Fibroblast of skin of left quadriceps (primary cell): ENCODE measurements at regions not wholly inside any gene's neighbourhood (a gene's known extent, or its start where the extent isn't known, plus 50 kb on each side); places are given as distances from the start of the nearest gene placed in this dataset.

Source experiments
- DNase-seq, 2 experiments: peaks; one replicate each; pipeline ENCODE4 v3.0.0-alpha.2; 2013; ENCODE audit warnings: low read depth in 2 of 2

- DNase-seq, result peak in 1 of 2 experiments; percentile 4
Observed at GRCh38 chr4:24244663-24245490, 339.5 kb downstream of the DHX15 start.

GRCh38 chr4:24243641-24244040 is 340.7 kb downstream of the DHX15 start:
- DNase-seq, result no peak

GRCh38 chr4:24241511-24241910 is 342.8 kb downstream of the DHX15 start:
- DNase-seq, result no peak

- DNase-seq, result no peak
Observed at GRCh38 chr4:24240655-24241054, 343.7 kb downstream of the DHX15 start.

GRCh38 chr4:24237709-24238108 is 346.6 kb downstream of the DHX15 start:
- DNase-seq, result no peak

- no peak for DNase-seq
Observed at GRCh38 chr4:24236532-24236931, 346.7 kb upstream of the PPARGC1A start.

GRCh38 chr4:24236120-24236519 is 346.3 kb upstream of the PPARGC1A start:
- DNase-seq, result no peak

- no peak for DNase-seq
Observed at GRCh38 chr4:24235618-24236017, 345.8 kb upstream of the PPARGC1A start.

GRCh38 chr4:24234288-24234848 is 344.5 kb upstream of the PPARGC1A start:
- no peak for DNase-seq

- no peak for DNase-seq
Observed at GRCh38 chr4:24230955-24231354, 341.1 kb upstream of the PPARGC1A start.

- DNase-seq, result peak in 1 of 2 experiments; percentile 23
Observed at GRCh38 chr4:24229978-24230377, 340.1 kb upstream of the PPARGC1A start.

GRCh38 chr4:24228692-24229091 is 338.8 kb upstream of the PPARGC1A start:
- DNase-seq, result no peak

GRCh38 chr4:24226667-24227066 is 336.8 kb upstream of the PPARGC1A start:
- no peak for DNase-seq

- no peak for DNase-seq
Observed at GRCh38 chr4:24226023-24226422, 336.2 kb upstream of the PPARGC1A start.

- DNase-seq, result no peak
Observed at GRCh38 chr4:24224446-24224845, 334.6 kb upstream of the PPARGC1A start.

GRCh38 chr4:24219209-24219608 is 329.4 kb upstream of the PPARGC1A start:
- no peak for DNase-seq

- DNase-seq, result no peak
Observed at GRCh38 chr4:24218566-24218965, 328.7 kb upstream of the PPARGC1A start.

- no peak for DNase-seq
Observed at GRCh38 chr4:24214796-24215195, 324.9 kb upstream of the PPARGC1A start.

GRCh38 chr4:24213961-24214360 is 324.1 kb upstream of the PPARGC1A start:
- no peak for DNase-seq

GRCh38 chr4:24212642-24213041 is 322.8 kb upstream of the PPARGC1A start:
- no peak for DNase-seq

GRCh38 chr4:24211856-24212255 is 322.0 kb upstream of the PPARGC1A start:
- DNase-seq, result no peak

- peak; percentile 69 to 71 for DNase-seq
Observed at GRCh38 chr4:24210332-24210902, 320.6 kb upstream of the PPARGC1A start.

- DNase-seq, result no peak
Observed at GRCh38 chr4:24209906-24210305, 320.1 kb upstream of the PPARGC1A start.
